HEK293T (cell line): ENCODE measurements at regions not wholly inside any gene's neighbourhood (a gene's known extent, or its start where the extent isn't known, plus 50 kb on each side); places are given as distances from the start of the nearest gene placed in this dataset.
"Not testable (repeated sequence)": the region's sequence is repeated elsewhere in the genome, so short reads cannot be mapped to it uniquely, and the experiment has no call there.

ENCODE experiments used
- ARNT ChIP-seq: fragments of 450-650 bp; IDR thresholded peaks from 2 replicates; pipeline ENCODE4 v1.6.1; 2017; ENCODE audit warnings: mild to moderate bottlenecking
- BHLHE40 ChIP-seq: fragments of 450-650 bp; IDR thresholded peaks from 2 replicates; pipeline ENCODE4 v1.6.1; 2016; ENCODE audit warnings: mild to moderate bottlenecking, moderate library complexity, borderline replicate concordance
- ELF4 ChIP-seq: fragments of 450-650 bp; IDR thresholded peaks from 2 replicates; pipeline ENCODE4 v1.6.1; 2017; ENCODE audit warnings: antibody characterized with exemption
- FOXA1 ChIP-seq: fragments of 450-650 bp; IDR thresholded peaks from 2 replicates; pipeline ENCODE4 v1.6.1; 2016; ENCODE audit warnings: mild to moderate bottlenecking
- FOXK2 ChIP-seq: fragments of 450-650 bp; IDR thresholded peaks from 2 replicates; pipeline ENCODE4 v1.6.1; 2016; ENCODE audit warnings: mild to moderate bottlenecking
- FOXM1 ChIP-seq: fragments of 450-650 bp; IDR thresholded peaks from 2 replicates; pipeline ENCODE4 v1.6.1; 2017; ENCODE audit warnings: mild to moderate bottlenecking, borderline replicate concordance
- LEF1 ChIP-seq: fragments of 450-650 bp; IDR thresholded peaks from 2 replicates; pipeline ENCODE4 v1.6.1; 2017; ENCODE audit warnings: mild to moderate bottlenecking, borderline replicate concordance
- NFRKB ChIP-seq: fragments of 450-650 bp; IDR thresholded peaks from 2 replicates; pipeline ENCODE4 v1.6.1; 2016; ENCODE audit warnings: mild to moderate bottlenecking, moderate library complexity
- SP1 ChIP-seq: fragments of 450-650 bp; IDR thresholded peaks from 2 replicates; pipeline ENCODE4 v1.6.1; 2017
- SUZ12 ChIP-seq: fragments of 450-650 bp; IDR thresholded peaks from 2 replicates; pipeline ENCODE4 v1.6.1; 2016; ENCODE audit warnings: mild to moderate bottlenecking
- TARDBP ChIP-seq: fragments of 450-650 bp; IDR thresholded peaks from 2 replicates; pipeline ENCODE4 v1.6.1; 2016

DNA sequence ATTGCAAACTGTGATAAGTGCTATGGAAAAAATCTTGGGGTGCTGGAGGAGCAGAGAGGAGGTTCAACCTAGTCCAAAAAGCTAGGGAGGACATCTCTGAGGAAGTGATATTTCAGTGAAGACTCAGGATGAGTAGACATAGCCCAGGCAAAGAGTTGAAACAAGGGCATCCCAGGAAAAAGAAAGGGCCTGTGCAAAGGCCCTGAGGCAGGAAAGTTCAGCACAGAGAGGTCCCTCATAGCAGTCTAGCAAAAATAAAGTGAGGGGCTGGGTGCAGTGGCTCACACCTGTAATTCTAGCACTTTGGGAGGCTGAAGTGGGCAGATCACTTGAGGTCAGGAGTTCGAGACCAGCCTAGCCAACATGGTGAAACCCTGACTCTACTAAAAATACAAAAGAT, 53.0 kb upstream of the RASD2 start:
- TF ChIP-seq BHLHE40, LEF1, SUZ12, FOXK2, SP1, ELF4, TARDBP, NFRKB, FOXA1, FOXM1, ARNT: not testable (repeated sequence)
